LHCN-M2 (cell line): ENCODE measurements at regions not wholly inside any gene's neighbourhood (a gene's known extent, or its start where the extent isn't known, plus 50 kb on each side); places are given as distances from the start of the nearest gene placed in this dataset.

ENCODE experiments used
- DNase-seq: peaks from one replicate; pipeline ENCODE4 v3.0.0-alpha.2; 2012; ENCODE audit warnings: low read depth

GRCh38 chr16:86993426-86994110 lies 323.6 kb downstream of the C16orf95 start:
- DNase-seq, result no peak

- no peak for DNase-seq
These were observed 323.0 kb downstream of the C16orf95 start for GRCh38 chr16:86994215-86994614.

DNA sequence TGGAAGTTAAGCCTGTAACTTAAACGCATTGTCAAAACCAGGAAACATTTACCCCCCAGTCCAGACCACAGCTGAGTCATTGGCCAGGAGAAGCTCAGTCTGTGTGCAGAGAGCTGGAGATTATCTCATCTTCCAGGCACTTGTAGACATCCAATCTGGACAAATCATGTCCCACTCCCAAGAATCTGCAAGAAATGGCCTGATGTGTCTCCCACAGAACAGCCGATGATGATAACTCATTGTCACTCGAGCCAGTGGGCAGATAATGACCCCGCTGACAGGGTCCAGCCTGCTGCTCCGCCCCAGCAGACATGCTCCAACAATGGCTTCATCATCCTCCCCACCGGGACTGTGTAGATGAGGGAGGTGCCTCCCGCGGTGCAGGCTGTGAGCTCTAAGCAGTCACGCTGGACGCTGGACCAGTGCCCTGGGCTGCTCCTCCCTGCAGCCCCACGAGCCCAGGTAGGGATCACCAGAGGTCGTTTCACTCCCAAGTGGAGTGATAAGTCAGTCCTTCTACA lies 322.5 kb downstream of the C16orf95 start:
- DNase-seq, result peak; percentile 90

DNA sequence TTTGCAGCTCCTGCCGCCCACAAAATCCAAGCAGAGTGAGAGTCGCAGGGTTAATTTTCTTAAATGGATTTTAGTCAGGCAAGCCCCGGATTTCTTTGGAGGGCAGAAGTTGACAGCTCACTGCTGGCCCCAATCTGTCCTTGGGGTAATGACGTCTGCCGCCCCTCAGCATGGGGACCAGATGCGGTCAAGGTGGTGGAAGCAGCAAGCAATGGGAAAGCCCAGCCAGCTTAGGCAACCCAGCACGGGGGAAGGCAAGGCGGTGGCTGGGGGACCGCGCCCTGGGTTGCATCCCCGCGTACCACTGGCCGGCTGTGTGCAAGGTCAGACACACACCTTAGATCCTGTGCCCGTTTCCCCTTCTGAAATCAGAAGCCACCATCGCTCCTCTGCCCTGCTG lies 321.7 kb downstream of the C16orf95 start:
- no peak for DNase-seq

DNA sequence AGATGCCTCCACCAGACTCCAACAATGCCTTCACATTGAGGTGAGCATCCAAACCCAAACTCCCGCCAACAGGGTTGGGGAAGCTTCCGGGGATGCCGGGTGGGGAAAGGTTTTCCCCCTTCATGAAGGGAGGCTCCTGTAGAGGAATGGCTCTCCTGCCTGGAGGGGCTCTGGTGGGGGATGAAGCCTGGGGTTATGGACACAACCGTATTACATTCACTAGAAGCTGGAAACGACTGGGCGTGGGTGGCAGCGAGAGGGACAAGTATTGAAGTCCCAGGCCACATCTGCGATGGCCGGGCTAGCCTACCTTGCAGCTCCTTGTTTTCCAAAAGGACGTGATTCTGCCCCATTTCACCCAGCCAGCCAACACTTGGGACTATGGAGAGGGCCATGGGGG lies 321.1 kb downstream of the C16orf95 start:
- no peak for DNase-seq

- DNase-seq, result no peak
These were observed 320.1 kb downstream of the C16orf95 start for GRCh38 chr16:86997058-86997457.

DNA sequence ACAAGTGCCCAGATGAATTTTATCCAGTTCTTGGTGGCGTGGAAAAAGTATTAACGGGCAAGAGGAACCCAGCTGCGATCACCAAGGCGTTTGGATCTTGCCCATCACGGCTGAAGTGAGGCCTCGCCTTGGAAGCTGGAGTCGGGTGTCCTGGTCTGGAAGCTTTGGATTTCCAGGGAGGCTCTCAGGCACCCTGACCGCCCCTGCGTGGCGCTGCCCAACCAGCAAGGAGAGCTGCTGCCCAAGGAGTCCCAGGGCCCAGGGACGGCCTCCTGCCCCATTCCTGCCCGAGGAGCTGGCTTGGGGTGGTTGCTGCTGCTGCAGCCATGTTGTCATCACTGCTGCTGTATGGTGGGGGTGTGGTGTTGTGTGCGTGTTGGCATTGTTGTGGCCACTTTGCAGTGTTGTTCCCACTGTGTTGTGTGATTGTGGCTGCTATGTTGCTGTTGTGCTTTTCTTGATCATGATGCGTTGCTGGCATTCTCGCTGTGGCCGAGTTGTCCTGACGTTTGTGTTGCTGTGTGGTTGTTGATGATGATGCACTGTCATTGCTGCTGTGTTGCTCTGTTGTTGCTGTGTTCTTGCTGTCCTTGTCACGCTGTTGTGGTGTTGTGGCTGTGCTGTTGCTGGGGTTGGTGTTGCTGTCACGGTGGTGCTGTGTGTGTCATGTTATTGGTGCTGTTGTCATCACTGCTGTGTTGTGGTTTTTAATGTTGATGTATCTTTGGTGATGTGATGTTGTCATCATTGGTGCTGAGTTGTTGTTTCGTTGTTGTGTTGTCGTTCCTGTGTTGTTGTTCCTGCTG lies 318.8 kb downstream of the C16orf95 start:
- no peak for DNase-seq

DNA sequence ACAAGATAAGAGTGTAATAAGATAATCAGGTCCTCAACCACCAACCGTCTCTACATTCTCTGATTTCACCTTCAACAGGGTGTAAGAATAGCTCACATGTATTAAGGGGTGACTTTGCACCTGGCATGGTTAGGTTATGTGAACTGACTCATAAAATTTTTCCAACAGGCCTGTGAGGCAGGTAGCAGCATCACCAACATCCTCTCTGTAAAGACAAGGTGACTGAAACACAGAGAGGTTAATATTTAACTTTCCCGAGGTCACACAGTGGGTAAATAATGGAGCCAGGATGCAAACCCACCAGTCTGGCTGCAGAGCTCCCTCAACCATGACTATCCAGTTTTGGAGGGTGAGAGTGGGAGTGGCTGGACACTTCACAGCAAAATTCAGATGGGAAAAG lies 317.2 kb downstream of the C16orf95 start:
- no peak for DNase-seq

GRCh38 chr16:87002717-87003413 lies 314.3 kb downstream of the C16orf95 start:
- DNase-seq, result peak; percentile 93

DNA sequence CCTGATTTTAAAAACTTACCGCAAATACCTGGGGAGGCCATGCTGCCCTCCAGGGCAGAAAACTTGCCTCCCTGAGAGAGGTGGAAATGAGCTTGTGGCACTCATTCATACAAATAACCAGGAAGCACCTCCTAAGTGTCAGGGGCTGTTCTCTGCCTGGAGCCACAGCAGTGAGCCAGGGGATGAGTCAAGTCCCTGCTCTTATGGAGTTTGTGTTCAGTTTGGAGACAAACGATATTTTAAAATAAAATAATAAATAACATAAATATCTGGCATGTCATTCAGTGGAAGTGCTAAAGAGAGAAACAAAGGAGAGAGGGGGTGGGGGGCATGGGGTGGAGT lies 313.8 kb downstream of the C16orf95 start:
- peak; percentile 41 for DNase-seq

- no peak for DNase-seq
These were observed 311.2 kb downstream of the C16orf95 start for GRCh38 chr16:87006021-87006420.

DNA sequence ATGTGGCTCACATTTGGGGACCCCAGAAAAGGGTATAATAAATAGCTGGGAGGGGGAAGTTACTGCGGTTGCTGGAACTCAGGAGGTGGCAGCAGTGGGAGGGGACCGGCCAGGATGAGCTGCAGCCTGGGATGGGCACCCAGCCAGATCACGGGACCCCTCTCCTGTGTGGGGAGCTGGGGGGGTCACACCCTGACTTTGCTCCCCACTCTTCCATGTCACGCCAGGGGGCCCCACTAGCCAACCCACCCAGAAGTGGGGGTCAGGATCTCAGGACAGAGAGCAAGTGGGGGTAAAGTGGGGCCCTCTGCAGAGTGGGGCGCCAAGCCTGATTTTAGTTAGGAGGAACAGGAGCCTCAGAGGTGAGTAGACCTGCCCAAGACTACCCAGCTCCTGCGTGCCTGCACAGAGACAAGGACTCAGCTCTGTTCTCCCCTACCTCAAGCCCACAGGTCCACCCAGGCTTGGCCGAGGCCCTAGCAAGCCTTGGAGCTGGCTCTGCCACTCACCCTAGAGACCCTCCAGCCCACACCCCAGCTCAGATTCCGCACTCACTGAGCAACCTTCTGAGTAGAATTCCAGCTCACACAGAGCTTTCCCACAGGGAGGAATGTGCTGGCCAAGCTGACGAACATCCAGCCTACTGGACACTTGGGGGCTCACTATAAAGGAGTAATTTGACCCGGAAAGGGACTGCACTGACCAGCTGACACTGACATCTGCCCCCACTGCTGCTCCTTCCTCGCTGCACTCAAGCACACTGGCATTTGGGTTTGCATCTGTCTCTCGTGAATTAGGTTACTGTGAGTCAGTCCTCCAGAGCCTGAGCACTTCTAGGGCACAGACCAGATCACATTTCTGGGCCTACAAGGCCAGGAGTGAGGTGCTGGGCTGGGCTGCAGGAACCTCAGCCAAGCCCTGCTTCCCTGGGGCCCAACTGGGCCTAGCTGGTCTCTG lies 310.1 kb downstream of the C16orf95 start:
- DNase-seq, result peak; percentile 98

GRCh38 chr16:87007907-87008306 lies 309.3 kb downstream of the C16orf95 start:
- DNase-seq, result no peak

DNA sequence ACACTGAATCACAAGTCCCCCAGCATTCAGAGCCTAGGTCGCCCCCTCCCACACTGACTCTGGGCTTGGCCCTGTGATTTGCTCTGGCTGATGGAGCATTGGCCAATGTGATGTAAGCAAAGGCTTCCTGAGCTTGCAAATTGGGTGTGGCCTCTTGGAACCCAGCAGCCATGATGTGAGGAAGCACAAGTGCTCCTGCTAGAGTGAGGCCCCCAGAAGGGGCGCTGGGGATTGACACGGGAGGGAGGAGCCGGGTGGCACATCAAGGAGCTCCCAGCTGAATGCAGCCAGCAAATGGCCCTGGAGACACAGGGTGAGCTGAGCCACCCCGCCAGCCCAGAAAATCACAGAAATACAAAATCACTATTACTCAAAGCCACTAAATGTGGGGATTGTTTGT lies 308.5 kb downstream of the C16orf95 start:
- no peak for DNase-seq

DNA sequence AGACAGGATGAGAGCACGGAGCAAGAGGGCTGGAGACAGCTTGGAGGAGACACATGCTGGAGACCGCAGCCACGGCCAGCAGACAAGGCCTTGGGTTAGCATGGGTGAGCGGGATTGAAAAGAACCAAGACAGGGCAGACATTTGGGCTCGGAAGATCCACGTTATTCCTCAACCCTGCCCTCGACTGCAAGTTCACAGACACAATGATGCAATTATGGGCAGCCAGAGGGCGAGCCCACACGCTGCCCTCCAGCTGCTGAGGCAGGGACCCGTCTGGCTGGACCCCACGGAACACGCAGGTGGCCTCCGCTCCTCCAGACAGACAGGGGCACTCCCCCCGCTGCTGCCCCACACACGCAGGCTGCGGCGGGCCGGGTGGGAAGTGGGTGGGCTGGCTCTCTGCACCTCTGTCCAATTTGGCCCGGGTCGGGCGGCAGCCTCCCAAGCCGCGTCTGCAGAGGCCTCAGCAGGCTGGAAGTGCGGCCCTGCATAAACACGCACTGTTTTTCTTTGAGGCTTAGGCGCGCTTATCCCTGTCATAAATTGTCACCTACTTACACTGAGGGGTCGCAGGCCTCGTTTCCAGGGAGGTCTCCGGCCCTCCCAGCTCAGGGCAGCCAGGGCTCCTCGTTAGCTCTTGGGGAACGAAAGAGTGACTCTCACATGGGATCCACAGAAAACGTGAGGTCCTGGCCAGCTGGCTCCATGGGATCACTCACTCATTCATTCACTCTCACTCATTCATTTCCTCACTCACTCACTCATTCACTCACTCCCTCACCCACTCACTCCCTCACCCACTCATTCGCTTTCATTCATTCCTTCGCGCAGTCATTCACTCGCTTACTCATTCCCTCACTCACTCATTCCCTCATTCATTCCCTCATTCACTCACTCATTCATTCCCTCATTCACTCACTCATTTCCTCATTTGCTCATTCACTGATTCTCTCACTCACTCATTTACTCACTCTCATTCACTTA lies 303.9 kb downstream of the C16orf95 start:
- DNase-seq, result no peak

DNA sequence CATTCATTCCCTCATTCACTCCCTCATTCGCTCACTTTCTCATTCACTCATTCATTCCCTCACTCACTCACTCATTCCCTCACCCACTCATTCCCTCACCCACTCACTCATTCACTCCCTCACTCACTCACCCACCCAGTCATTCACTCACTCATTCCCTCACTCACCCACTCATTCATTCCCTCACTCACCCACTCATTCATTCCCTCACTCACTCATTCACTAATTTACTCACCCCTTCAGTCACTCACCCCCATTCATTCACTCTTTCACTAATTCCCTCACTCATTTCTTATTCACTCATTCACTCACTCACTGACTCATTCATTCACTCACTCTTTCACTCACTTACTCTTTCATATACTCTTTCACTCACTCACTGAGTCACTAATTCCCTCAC lies 303.1 kb downstream of the C16orf95 start:
- DNase-seq, result no peak

GRCh38 chr16:87015021-87015420 lies 302.2 kb downstream of the C16orf95 start:
- DNase-seq, result no peak

GRCh38 chr16:87016046-87017035 lies 300.9 kb downstream of the C16orf95 start:
- no peak for DNase-seq
